Chondrocyte (in vitro differentiated cells): ENCODE measurements at regions not wholly inside any gene's neighbourhood (a gene's known extent, or its start where the extent isn't known, plus 50 kb on each side); places are given as distances from the start of the nearest gene placed in this dataset.

Experiments
- DNase-seq: peaks from one replicate; pipeline ENCODE4 v3.0.0; 2021; ENCODE audit warnings: mixed read lengths, low spot score
- H3K27ac Mint-ChIP-seq: one replicate; pipeline ENCODE4 v1.8.0; 2021; ENCODE audit warnings: mild to moderate bottlenecking, moderate library complexity, mixed read lengths; ENCODE audit not compliant: unreplicated experiment
- H3K27me3 Mint-ChIP-seq: 2 replicates; pipeline ENCODE4 v1.8.0; 2021; ENCODE audit warnings: low read depth, mixed read lengths
- H3K36me3 Mint-ChIP-seq: 2 replicates; pipeline ENCODE4 v1.8.0; 2021; ENCODE audit warnings: low read depth, mixed read lengths
- H3K4me1 Mint-ChIP-seq: 2 replicates; pipeline ENCODE4 v1.8.0; 2021; ENCODE audit warnings: low read depth, mild to moderate bottlenecking, mixed read lengths
- H3K4me3 Mint-ChIP-seq: one replicate; pipeline ENCODE4 v1.8.0; 2021; ENCODE audit warnings: mild to moderate bottlenecking, moderate library complexity, mixed read lengths; ENCODE audit not compliant: unreplicated experiment
- H3K9me3 Mint-ChIP-seq: 2 replicates; pipeline ENCODE4 v1.8.0; 2021; ENCODE audit warnings: low read depth, mixed read lengths
- TF ChIP-seq, protein P1 (sequence below): fragments of 200-600 bp; sonication (generic); IDR thresholded peaks from 2 replicates; pipeline ENCODE4 v1.5.0; 2021; ENCODE audit warnings: antibody characterized with exemption, mild to moderate bottlenecking, moderate library complexity

DNA sequence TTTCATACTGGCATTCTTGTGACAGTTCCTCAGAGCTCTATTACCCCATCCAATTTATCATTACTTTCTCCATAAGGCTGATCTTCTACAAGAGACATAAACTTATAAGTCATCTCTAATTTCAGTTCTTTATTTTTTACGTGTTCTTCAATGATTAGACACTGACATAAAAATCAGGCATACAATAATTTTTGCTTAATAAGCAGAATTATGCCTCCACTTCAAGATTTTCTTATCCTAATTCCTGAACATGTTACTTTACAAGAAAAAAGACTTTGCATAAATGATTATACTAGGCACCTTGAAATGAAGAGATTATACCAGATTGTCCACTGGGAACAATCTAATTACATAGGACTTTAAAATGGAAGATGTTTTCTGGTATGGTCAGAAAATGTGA is 1304.5 kb upstream of the SLC39A10 start:
- Mint-ChIP-seq H3K27me3 (peaks cover 3% of the 10 kb centered on the region), H3K4me3 (no peak overlapping the region), H3K27ac (no peak overlapping the region), H3K9me3 (peaks cover 16% of the 10 kb centered on the region), H3K4me1 (no peaks in the 10 kb centered on the region), H3K36me3 (no peaks in the 10 kb centered on the region)
- no peak for DNase-seq
- TF ChIP-seq, protein P1, sequence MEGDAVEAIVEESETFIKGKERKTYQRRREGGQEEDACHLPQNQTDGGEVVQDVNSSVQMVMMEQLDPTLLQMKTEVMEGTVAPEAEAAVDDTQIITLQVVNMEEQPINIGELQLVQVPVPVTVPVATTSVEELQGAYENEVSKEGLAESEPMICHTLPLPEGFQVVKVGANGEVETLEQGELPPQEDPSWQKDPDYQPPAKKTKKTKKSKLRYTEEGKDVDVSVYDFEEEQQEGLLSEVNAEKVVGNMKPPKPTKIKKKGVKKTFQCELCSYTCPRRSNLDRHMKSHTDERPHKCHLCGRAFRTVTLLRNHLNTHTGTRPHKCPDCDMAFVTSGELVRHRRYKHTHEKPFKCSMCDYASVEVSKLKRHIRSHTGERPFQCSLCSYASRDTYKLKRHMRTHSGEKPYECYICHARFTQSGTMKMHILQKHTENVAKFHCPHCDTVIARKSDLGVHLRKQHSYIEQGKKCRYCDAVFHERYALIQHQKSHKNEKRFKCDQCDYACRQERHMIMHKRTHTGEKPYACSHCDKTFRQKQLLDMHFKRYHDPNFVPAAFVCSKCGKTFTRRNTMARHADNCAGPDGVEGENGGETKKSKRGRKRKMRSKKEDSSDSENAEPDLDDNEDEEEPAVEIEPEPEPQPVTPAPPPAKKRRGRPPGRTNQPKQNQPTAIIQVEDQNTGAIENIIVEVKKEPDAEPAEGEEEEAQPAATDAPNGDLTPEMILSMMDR: no peak

DNA sequence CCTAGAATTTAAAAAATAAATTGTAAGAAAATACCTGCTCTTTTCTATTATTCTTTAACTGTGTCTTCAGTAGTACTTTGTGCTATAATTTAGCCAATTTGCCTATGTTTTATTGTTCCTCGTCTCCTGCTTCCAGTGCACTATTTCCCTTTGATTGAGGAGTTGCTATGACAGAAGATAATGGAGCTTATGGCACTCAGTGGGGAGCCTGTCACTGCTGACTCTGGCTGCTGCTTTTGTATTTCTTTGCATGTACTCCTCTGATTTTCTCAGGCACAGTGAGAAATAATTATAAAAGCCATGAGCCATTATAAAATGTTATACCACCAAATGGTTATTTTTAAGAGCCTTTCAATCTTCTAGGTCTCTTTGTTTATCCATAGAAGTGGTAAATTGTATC is 1310.8 kb upstream of the SLC39A10 start:
- Mint-ChIP-seq H3K36me3 (no peaks in the 10 kb centered on the region), H3K27ac (no peak overlapping the region), H3K9me3 (no peaks in the 10 kb centered on the region), H3K27me3 (peaks cover 15% of the 10 kb centered on the region), H3K4me3 (no peak overlapping the region), H3K4me1 (no peaks in the 10 kb centered on the region)
- no peak for DNase-seq
- TF ChIP-seq, protein P1: no peak

DNA sequence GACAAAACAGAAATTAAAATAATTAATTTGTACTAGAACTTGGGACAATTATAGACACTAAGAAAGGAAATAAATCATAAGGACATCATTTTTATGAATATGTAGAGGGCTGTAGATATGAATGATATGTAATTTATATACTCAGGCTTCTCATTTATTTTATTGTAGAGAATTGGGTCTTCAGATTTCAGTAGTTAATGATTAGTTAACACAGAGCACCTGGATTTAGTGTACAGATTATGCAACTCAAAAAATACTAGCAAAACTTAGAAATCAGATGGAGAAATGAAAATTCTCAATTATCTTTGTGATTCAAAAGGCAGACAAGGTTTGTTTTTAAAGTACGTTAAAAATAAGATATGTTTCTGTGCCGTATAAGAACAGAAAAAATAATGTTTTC is 1311.7 kb upstream of the SLC39A10 start:
- Mint-ChIP-seq H3K4me1 (no peaks in the 10 kb centered on the region), H3K4me3 (no peak overlapping the region), H3K27ac (no peak overlapping the region), H3K27me3 (peaks cover 17% of the 10 kb centered on the region), H3K9me3 (no peaks in the 10 kb centered on the region), H3K36me3 (no peaks in the 10 kb centered on the region)
- TF ChIP-seq, protein P1: no peak
- DNase-seq: no peak

DNA sequence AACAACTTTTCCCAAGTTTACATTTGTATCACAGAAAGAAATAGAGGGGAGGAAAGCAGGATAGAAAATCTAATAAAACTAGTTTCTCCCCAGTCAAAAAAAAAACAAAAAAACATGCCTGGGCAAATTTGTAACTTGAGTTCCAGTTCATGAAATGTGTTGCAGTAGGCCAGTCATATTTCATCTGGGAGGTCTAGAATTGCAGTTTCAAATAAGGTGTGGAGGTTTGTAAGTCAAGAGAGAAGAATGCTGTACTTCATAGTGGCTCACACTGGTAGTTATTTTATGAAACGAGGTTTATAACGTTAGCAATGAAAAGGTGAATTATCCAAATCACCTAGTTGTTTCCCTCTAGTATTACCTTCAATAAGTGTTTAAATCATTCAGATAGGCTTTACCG is 1313.9 kb upstream of the SLC39A10 start:
- H3K36me3 Mint-ChIP-seq: no peaks in the 10 kb centered on the region
- DNase-seq: no peak
- TF ChIP-seq, protein P1: no peak
- H3K27me3 Mint-ChIP-seq: peaks cover 16% of the 10 kb centered on the region
- no peak overlapping the region for H3K4me3 Mint-ChIP-seq
- H3K4me1 Mint-ChIP-seq: no peaks in the 10 kb centered on the region
- H3K27ac Mint-ChIP-seq: no peak overlapping the region
- no peaks in the 10 kb centered on the region for H3K9me3 Mint-ChIP-seq

DNA sequence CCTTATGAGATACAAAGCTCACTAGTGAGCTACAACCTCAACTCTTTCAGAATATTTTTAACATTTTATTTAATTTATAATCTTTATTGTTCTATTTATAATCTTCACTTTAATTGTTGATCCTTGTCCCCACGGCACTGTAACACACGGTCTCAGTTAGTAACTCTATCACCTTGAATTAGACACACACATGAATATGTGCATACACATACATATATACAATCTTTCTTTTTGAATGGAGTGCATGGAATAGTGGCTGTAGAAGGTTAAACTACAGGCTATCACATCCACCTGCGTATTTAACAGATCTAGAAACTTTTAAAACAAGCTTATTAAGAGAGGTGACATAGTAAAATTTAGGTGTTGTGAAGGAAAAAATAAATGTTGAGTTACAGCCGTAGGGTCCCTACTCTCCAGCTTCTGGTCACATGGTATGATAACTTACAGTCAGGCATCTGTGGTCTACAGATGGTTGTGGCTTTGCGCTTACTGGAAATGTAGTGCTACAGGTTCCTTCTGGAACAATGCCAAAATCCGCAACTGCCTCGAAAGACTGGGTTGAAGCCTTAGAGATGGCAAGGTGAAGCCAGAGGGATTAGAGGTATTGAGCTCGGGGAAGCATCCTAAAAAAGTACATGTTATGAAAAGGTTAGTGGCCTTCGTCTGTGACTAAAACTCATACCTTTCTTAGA is 1324.1 kb upstream of the SLC39A10 start:
- Mint-ChIP-seq H3K27ac (no peak overlapping the region), H3K36me3 (no peaks in the 10 kb centered on the region), H3K9me3 (no peaks in the 10 kb centered on the region), H3K27me3 (peaks cover 5% of the 10 kb centered on the region), H3K4me1 (no peaks in the 10 kb centered on the region), H3K4me3 (no peak overlapping the region)
- no peak for DNase-seq
- TF ChIP-seq, protein P1: no peak
